ENCODE measurements at regions not wholly inside any gene's neighbourhood (a gene's known extent, or its start where the extent isn't known, plus 50 kb on each side); places are given as distances from the start of the nearest gene placed in this dataset.

DNA sequence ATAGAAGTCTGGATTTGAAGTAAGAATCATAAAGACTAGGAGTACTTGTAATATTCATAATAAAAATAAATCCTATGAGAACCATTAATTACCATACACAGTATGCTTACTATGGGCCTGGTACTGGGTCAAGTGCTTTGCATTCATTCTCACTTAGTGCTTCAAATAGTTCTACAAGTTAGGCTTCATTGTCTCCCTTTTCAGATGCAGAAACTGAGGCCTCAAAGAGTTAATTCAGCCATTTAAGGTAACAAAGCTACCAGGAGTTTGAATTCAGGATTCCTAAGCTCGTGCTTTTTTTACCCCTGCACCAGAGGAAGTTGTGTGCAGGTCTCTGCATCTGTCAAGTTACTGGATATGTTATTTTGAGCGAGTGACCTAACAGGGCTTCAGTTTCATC, 1098.4 kb upstream of the EEF2KMT start:
- TF ChIP-seq SIN3A (IDR thresholded peaks at IDR 0.05; ENCODE audit: borderline replicate concordance, insufficient read depth, low read length) (no peak), POLR2AphosphoS5 (IDR thresholded peaks at IDR 0.05; ENCODE audit: low read depth, low read length) (no peak), FOXP2 (optimal IDR thresholded peaks at IDR 0.05; ENCODE audit: borderline replicate concordance, extremely low read depth, extremely low read length, insufficient read depth) (no peak), TAF1 (IDR thresholded peaks at IDR 0.05; ENCODE audit: borderline replicate concordance, insufficient read depth, low read length) (no peak)
- TF ChIP-seq, protein P1, sequence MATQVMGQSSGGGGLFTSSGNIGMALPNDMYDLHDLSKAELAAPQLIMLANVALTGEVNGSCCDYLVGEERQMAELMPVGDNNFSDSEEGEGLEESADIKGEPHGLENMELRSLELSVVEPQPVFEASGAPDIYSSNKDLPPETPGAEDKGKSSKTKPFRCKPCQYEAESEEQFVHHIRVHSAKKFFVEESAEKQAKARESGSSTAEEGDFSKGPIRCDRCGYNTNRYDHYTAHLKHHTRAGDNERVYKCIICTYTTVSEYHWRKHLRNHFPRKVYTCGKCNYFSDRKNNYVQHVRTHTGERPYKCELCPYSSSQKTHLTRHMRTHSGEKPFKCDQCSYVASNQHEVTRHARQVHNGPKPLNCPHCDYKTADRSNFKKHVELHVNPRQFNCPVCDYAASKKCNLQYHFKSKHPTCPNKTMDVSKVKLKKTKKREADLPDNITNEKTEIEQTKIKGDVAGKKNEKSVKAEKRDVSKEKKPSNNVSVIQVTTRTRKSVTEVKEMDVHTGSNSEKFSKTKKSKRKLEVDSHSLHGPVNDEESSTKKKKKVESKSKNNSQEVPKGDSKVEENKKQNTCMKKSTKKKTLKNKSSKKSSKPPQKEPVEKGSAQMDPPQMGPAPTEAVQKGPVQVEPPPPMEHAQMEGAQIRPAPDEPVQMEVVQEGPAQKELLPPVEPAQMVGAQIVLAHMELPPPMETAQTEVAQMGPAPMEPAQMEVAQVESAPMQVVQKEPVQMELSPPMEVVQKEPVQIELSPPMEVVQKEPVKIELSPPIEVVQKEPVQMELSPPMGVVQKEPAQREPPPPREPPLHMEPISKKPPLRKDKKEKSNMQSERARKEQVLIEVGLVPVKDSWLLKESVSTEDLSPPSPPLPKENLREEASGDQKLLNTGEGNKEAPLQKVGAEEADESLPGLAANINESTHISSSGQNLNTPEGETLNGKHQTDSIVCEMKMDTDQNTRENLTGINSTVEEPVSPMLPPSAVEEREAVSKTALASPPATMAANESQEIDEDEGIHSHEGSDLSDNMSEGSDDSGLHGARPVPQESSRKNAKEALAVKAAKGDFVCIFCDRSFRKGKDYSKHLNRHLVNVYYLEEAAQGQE (IDR thresholded peaks at IDR 0.05; ENCODE audit: insufficient read depth in 1 of 2, low read depth in 2 of 2, low read length in 2 of 2): no peak

DNA sequence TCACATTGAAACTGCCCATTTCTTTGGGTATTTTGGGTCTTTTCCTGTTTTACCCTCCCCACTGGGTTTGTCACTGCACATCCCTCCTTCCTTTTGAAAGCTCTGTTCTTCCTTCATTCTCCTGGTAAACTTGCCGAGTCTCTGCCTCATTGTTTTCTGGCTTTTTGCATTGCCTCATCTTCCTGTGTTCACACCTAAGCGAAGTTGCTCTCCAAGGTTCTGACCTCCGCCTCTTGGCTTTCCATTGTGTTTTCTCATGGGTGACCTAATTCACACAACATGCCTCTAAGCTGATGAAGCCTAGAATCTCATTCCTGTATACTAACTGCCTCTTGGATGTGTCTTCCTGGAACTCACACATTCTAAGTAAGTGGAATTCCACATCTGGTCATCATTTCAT, 1096.1 kb upstream of the EEF2KMT start:
- TF ChIP-seq, protein P1 (IDR thresholded peaks at IDR 0.05; ENCODE audit: insufficient read depth in 1 of 2, low read depth in 2 of 2, low read length in 2 of 2): peak; percentile 63 to 92; a peak in 3 of 4 replicates
- no peak for TF ChIP-seq TAF1 (IDR thresholded peaks at IDR 0.05; ENCODE audit: borderline replicate concordance, insufficient read depth, low read length)

DNA sequence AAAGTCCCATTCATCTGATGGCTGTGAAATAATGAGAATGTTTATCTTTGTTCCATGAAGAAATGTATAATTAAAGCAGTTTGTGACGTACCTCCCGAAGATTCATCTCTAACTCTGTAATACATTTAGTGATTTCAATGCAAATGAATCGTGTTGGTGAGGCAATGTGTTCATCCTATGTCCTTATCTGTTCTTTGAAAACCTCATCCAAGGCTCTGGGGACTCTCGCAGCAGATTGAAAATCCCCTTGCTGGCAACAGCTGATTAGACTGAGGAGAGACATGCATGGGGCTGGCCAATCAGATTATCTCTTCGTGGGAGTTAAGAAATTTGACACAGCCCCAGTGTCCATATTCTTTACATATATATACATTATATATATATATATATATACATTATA, 1095.4 kb upstream of the EEF2KMT start:
- TF ChIP-seq FOXP2 (optimal IDR thresholded peaks at IDR 0.05; ENCODE audit: borderline replicate concordance, extremely low read depth, extremely low read length, insufficient read depth) (no peak), TAF1 (IDR thresholded peaks at IDR 0.05; ENCODE audit: borderline replicate concordance, insufficient read depth, low read length) (no peak), SIN3A (IDR thresholded peaks at IDR 0.05; ENCODE audit: borderline replicate concordance, insufficient read depth, low read length) (no peak), POLR2AphosphoS5 (IDR thresholded peaks at IDR 0.05; ENCODE audit: low read depth, low read length) (no peak)
- TF ChIP-seq, protein P1 (IDR thresholded peaks at IDR 0.05; ENCODE audit: insufficient read depth in 1 of 2, low read depth in 2 of 2, low read length in 2 of 2): no peak

DNA sequence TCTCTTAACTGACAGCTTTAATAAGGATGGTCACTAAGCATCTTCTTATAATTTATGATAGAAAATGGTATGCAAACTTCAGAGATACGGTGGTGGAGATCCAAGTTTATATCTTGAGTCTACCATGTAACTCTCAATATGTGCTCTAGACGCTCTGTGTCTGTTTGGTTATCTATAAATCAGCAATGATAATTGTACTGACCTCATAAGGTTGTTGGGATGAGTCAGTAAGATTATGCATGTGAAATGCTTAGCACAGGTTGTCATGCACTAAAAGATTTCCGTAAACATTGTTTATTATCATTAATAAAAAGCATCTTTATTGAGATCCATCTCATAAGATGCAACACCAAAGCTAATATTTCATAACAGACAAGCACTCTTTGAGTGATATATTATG, 1094.9 kb upstream of the EEF2KMT start:
- TF ChIP-seq TAF1 (IDR thresholded peaks at IDR 0.05; ENCODE audit: borderline replicate concordance, insufficient read depth, low read length) (no peak), FOXP2 (optimal IDR thresholded peaks at IDR 0.05; ENCODE audit: borderline replicate concordance, extremely low read depth, extremely low read length, insufficient read depth) (no peak), SIN3A (IDR thresholded peaks at IDR 0.05; ENCODE audit: borderline replicate concordance, insufficient read depth, low read length) (no peak), POLR2AphosphoS5 (IDR thresholded peaks at IDR 0.05; ENCODE audit: low read depth, low read length) (no peak)
- TF ChIP-seq, protein P1 (IDR thresholded peaks at IDR 0.05; ENCODE audit: insufficient read depth in 1 of 2, low read depth in 2 of 2, low read length in 2 of 2): no peak

DNA sequence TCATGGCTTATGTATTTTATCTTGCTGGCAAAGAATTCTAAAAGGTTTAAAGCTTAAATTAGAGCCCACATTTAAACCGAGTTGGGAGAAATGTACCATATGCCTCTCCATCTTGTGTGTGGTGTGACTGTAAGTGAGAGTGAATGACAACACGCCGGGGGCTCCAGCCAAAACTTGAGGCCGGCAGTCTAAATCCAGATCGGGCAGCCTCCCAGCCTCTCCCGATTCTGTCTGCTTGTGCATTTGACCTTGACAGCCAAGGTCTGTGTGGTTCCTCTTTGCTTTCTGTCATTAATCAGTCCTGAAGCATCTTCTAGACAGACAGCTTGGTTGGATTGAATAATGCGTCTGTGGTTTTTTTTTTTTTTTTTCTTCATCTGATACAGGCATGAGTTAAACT, 1093.2 kb upstream of the EEF2KMT start:
- TF ChIP-seq FOXP2 (optimal IDR thresholded peaks at IDR 0.05; ENCODE audit: borderline replicate concordance, extremely low read depth, extremely low read length, insufficient read depth) (no peak), POLR2AphosphoS5 (IDR thresholded peaks at IDR 0.05; ENCODE audit: low read depth, low read length) (no peak), TAF1 (IDR thresholded peaks at IDR 0.05; ENCODE audit: borderline replicate concordance, insufficient read depth, low read length) (no peak), SIN3A (IDR thresholded peaks at IDR 0.05; ENCODE audit: borderline replicate concordance, insufficient read depth, low read length) (no peak)
- TF ChIP-seq, protein P1 (IDR thresholded peaks at IDR 0.05; ENCODE audit: insufficient read depth in 1 of 2, low read depth in 2 of 2, low read length in 2 of 2): no peak
